ENCODE measurements at regions not wholly inside any gene's neighbourhood (a gene's known extent, or its start where the extent isn't known, plus 50 kb on each side); places are given as distances from the start of the nearest gene placed in this dataset.
"Not testable (repeated sequence)": the region's sequence is repeated elsewhere in the genome, so short reads cannot be mapped to it uniquely, and the experiment has no call there.

- intact Hi-C loops (cut with micrococcal nuclease): no loop called here
- no peak overlapping the region for H3K27ac Mint-ChIP-seq
- no peaks in the 10 kb centered on the region for H3K4me1 Mint-ChIP-seq
- H3K36me3 ChIP-seq (ENCODE audit: control insufficient read depth in 2 of 3, insufficient read depth in 3 of 3, low read length in 3 of 3): no peaks in the 10 kb centered on the region
- no peaks in the 10 kb centered on the region for H3K27me3 Mint-ChIP-seq
- ChIA-PET CTCF (no interaction called here), POLR2A (no interaction called here)
- no peak overlapping the region for H3K4me3 ChIP-seq (ENCODE audit: low read length)
- H3K4me1 ChIP-seq (ENCODE audit: control insufficient read depth in 2 of 2, insufficient read depth in 2 of 2, low read length in 2 of 2): no peaks in the 10 kb centered on the region
- H3K9me3 ChIP-seq (ENCODE audit: control insufficient read depth in 2 of 3, low read length in 3 of 3): no peaks in the 10 kb centered on the region
- peaks cover 0 to 4% (median 0%) of the 10 kb centered on the region in 11 donors for H3K9me3 Mint-ChIP-seq
- no peak overlapping the region for H3K4me3 Mint-ChIP-seq
- H3K36me3 Mint-ChIP-seq: no peaks in the 10 kb centered on the region
- no peak overlapping the region for H3K27ac ChIP-seq (ENCODE audit: low read depth, low read length)
- no peaks in the 10 kb centered on the region for H3K27me3 ChIP-seq (ENCODE audit: control insufficient read depth in 2 of 2, insufficient read depth in 2 of 2, low read length in 2 of 2)
- ATAC-seq (no peak), DNase-seq (no peak)
These were observed 81.0 kb downstream of the CPXCR1 start for GRCh38 chrX:88828011-88828410.

GRCh38 chrX:88830111-88830510 lies 83.1 kb downstream of the CPXCR1 start:
- intact Hi-C loops (cut with micrococcal nuclease): no loop called here
- Histone ChIP-seq H3K27me3 (ENCODE audit: control insufficient read depth in 2 of 2, insufficient read depth in 2 of 2, low read length in 2 of 2) (no peaks in the 10 kb centered on the region), H3K27ac (ENCODE audit: low read depth, low read length) (no peak overlapping the region), H3K9me3 (ENCODE audit: control insufficient read depth in 2 of 3, low read length in 3 of 3) (no peaks in the 10 kb centered on the region), H3K4me1 (ENCODE audit: control insufficient read depth in 2 of 2, insufficient read depth in 2 of 2, low read length in 2 of 2) (no peaks in the 10 kb centered on the region), H3K4me3 (ENCODE audit: low read length) (no peak overlapping the region), H3K36me3 (ENCODE audit: control insufficient read depth in 2 of 3, insufficient read depth in 3 of 3, low read length in 3 of 3) (no peaks in the 10 kb centered on the region)
- Mint-ChIP-seq H3K4me1 (no peaks in the 10 kb centered on the region), H3K9me3 (peaks cover 0 to 4% (median 0%) of the 10 kb centered on the region in 11 donors), H3K36me3 (no peaks in the 10 kb centered on the region), H3K27ac (no peak overlapping the region), H3K27me3 (no peaks in the 10 kb centered on the region), H3K4me3 (no peak overlapping the region)
- ChIA-PET CTCF (no interaction called here), POLR2A (no interaction called here)
- ATAC-seq: no peak
- no peak for DNase-seq

- H3K36me3 ChIP-seq (ENCODE audit: control insufficient read depth in 2 of 3, insufficient read depth in 3 of 3, low read length in 3 of 3); intact Hi-C loops (cut with micrococcal nuclease); H3K27me3 Mint-ChIP-seq; ATAC-seq; H3K9me3 Mint-ChIP-seq; DNase-seq; H3K4me1 Mint-ChIP-seq; H3K27ac Mint-ChIP-seq; H3K9me3 ChIP-seq (ENCODE audit: control insufficient read depth in 2 of 3, low read length in 3 of 3); H3K4me3 Mint-ChIP-seq; H3K27me3 ChIP-seq (ENCODE audit: control insufficient read depth in 2 of 2, insufficient read depth in 2 of 2, low read length in 2 of 2); H3K27ac ChIP-seq (ENCODE audit: low read depth, low read length); H3K4me1 ChIP-seq (ENCODE audit: control insufficient read depth in 2 of 2, insufficient read depth in 2 of 2, low read length in 2 of 2); H3K36me3 Mint-ChIP-seq; POLR2A ChIA-PET; CTCF ChIA-PET; H3K4me3 ChIP-seq (ENCODE audit: low read length): not testable (repeated sequence)
These were observed 90.7 kb downstream of the CPXCR1 start for GRCh38 chrX:88837721-88838120.

GRCh38 chrX:88838392-88838791 lies 91.4 kb downstream of the CPXCR1 start:
- Mint-ChIP-seq H3K4me1 (no peaks in the 10 kb centered on the region), H3K27me3 (no peaks in the 10 kb centered on the region), H3K27ac (no peak overlapping the region), H3K9me3 (peaks cover 0 to 8% (median 0%) of the 10 kb centered on the region in 11 donors), H3K36me3 (no peaks in the 10 kb centered on the region), H3K4me3 (no peak overlapping the region)
- H3K36me3 ChIP-seq (ENCODE audit: control insufficient read depth in 2 of 3, insufficient read depth in 3 of 3, low read length in 3 of 3): no peaks in the 10 kb centered on the region
- ChIA-PET CTCF (no interaction called here), POLR2A (no interaction called here)
- ATAC-seq (no peak), DNase-seq (no peak)
- H3K9me3 ChIP-seq (ENCODE audit: control insufficient read depth in 2 of 3, low read length in 3 of 3): no peaks in the 10 kb centered on the region
- no peaks in the 10 kb centered on the region for H3K4me1 ChIP-seq (ENCODE audit: control insufficient read depth in 2 of 2, insufficient read depth in 2 of 2, low read length in 2 of 2)
- H3K27ac ChIP-seq (ENCODE audit: low read depth, low read length): no peak overlapping the region
- H3K4me3 ChIP-seq (ENCODE audit: low read length): no peak overlapping the region
- intact Hi-C loops (cut with micrococcal nuclease): no loop called here
- no peaks in the 10 kb centered on the region for H3K27me3 ChIP-seq (ENCODE audit: control insufficient read depth in 2 of 2, insufficient read depth in 2 of 2, low read length in 2 of 2)

GRCh38 chrX:88843841-88844240 lies 96.8 kb downstream of the CPXCR1 start:
- H3K27ac Mint-ChIP-seq; H3K9me3 Mint-ChIP-seq; H3K27me3 ChIP-seq (ENCODE audit: control insufficient read depth in 2 of 2, insufficient read depth in 2 of 2, low read length in 2 of 2); H3K4me1 Mint-ChIP-seq; H3K4me3 Mint-ChIP-seq; H3K9me3 ChIP-seq (ENCODE audit: control insufficient read depth in 2 of 3, low read length in 3 of 3); H3K36me3 Mint-ChIP-seq; H3K27me3 Mint-ChIP-seq; DNase-seq; CTCF ChIA-PET; POLR2A ChIA-PET; intact Hi-C loops (cut with micrococcal nuclease); ATAC-seq; H3K4me1 ChIP-seq (ENCODE audit: control insufficient read depth in 2 of 2, insufficient read depth in 2 of 2, low read length in 2 of 2); H3K36me3 ChIP-seq (ENCODE audit: control insufficient read depth in 2 of 3, insufficient read depth in 3 of 3, low read length in 3 of 3); H3K27ac ChIP-seq (ENCODE audit: low read depth, low read length); H3K4me3 ChIP-seq (ENCODE audit: low read length): not testable (repeated sequence)

- Mint-ChIP-seq H3K27me3 (no peaks in the 10 kb centered on the region), H3K4me1 (no peaks in the 10 kb centered on the region), H3K9me3 (peaks cover 0 to 15% (median 1%) of the 10 kb centered on the region in 11 donors), H3K27ac (no peak overlapping the region), H3K4me3 (no peak overlapping the region), H3K36me3 (no peaks in the 10 kb centered on the region)
- ChIA-PET CTCF (no interaction called here), POLR2A (no interaction called here)
- Histone ChIP-seq H3K27ac (ENCODE audit: low read depth, low read length) (no peak overlapping the region), H3K9me3 (ENCODE audit: control insufficient read depth in 2 of 3, low read length in 3 of 3) (no peaks in the 10 kb centered on the region), H3K36me3 (ENCODE audit: control insufficient read depth in 2 of 3, insufficient read depth in 3 of 3, low read length in 3 of 3) (no peaks in the 10 kb centered on the region), H3K27me3 (ENCODE audit: control insufficient read depth in 2 of 2, insufficient read depth in 2 of 2, low read length in 2 of 2) (no peaks in the 10 kb centered on the region), H3K4me1 (ENCODE audit: control insufficient read depth in 2 of 2, insufficient read depth in 2 of 2, low read length in 2 of 2) (no peaks in the 10 kb centered on the region), H3K4me3 (ENCODE audit: low read length) (no peak overlapping the region)
- intact Hi-C loops (cut with micrococcal nuclease): no loop called here
- ATAC-seq (no peak), DNase-seq (no peak)
These were observed 106.9 kb downstream of the CPXCR1 start for GRCh38 chrX:88853925-88854324.

- Mint-ChIP-seq H3K4me1 (no peaks in the 10 kb centered on the region), H3K4me3 (no peak overlapping the region), H3K36me3 (no peaks in the 10 kb centered on the region), H3K27me3 (no peaks in the 10 kb centered on the region), H3K9me3 (peaks cover 0 to 5% (median 0%) of the 10 kb centered on the region in 11 donors), H3K27ac (no peak overlapping the region)
- ChIA-PET CTCF (no interaction called here), POLR2A (no interaction called here)
- Histone ChIP-seq H3K27ac (ENCODE audit: low read depth, low read length) (no peak overlapping the region), H3K27me3 (ENCODE audit: control insufficient read depth in 2 of 2, insufficient read depth in 2 of 2, low read length in 2 of 2) (no peaks in the 10 kb centered on the region), H3K9me3 (ENCODE audit: control insufficient read depth in 2 of 3, low read length in 3 of 3) (no peaks in the 10 kb centered on the region), H3K4me1 (ENCODE audit: control insufficient read depth in 2 of 2, insufficient read depth in 2 of 2, low read length in 2 of 2) (no peaks in the 10 kb centered on the region), H3K36me3 (ENCODE audit: control insufficient read depth in 2 of 3, insufficient read depth in 3 of 3, low read length in 3 of 3) (no peaks in the 10 kb centered on the region), H3K4me3 (ENCODE audit: low read length) (no peak overlapping the region)
- DNase-seq: no peak
- ATAC-seq: no peak
- intact Hi-C loops (cut with micrococcal nuclease): no loop called here
These were observed 116.7 kb downstream of the CPXCR1 start for GRCh38 chrX:88863726-88864125.

Data from naive thymus-derived CD4-positive, alpha-beta T cell (primary cell).